GM12878 (cell line): ENCODE measurements at regions not wholly inside any gene's neighbourhood (a gene's known extent, or its start where the extent isn't known, plus 50 kb on each side); places are given as distances from the start of the nearest gene placed in this dataset.

Experiments
- ATAC-seq: fragments of 200-7000 bp; cut with Tn5 transposase; 3 replicates; pipeline ENCODE4 v1.9.1; 2020; ENCODE audit warnings: mild to moderate bottlenecking, moderate library complexity
- BruUV-seq: library from RNA; stranded (reverse); fragments of 400-500 nt; replicated peaks from 2 replicates; lab custom pipeline; 2021; lab: Mats Ljungman, UMichigan
- CTCF ChIA-PET: fragments of 300-600 bp; sonication (Branson Sonifier 250); formaldehyde crosslinking; extraction: SDS; loops from one replicate; lab custom pipeline; 2021; ENCODE audit warnings: inconsistent platforms; lab: Yijun Ruan, JAX
- POLR2A ChIA-PET: fragments of 350-600 bp; formaldehyde crosslinking; extraction: SDS; loops from one replicate; lab custom pipeline; 2021; ENCODE audit warnings: inconsistent platforms; lab: Charles Lee
- RAD21 ChIA-PET: fragments of 300-600 bp; sonication (Branson Sonifier 250); formaldehyde crosslinking; loops from one replicate; lab custom pipeline; 2023; ENCODE audit warnings: antibody characterized with exemption; ENCODE audit not compliant: unreplicated experiment; lab: Charles Lee
- SMC1A ChIA-PET: fragments of 300-600 bp; sonication (Branson Sonifier 250); formaldehyde crosslinking; loops from one replicate; lab custom pipeline; 2023; ENCODE audit not compliant: unreplicated experiment, uncharacterized antibody; lab: Charles Lee
- DNase-seq: peaks from one replicate; pipeline ENCODE4 v3.0.0-alpha.2; 2011; ENCODE audit warnings: low read depth, low spot score
- FAIRE-seq: peaks from 3 replicates; lab custom pipeline; 2011; peaks lifted over from hg19 to GRCh38; lab: Jason Lieb, UNC
- H2AFZ ChIP-seq: 2 replicates; pipeline ENCODE4 v1.6.0; 2011; ENCODE audit warnings: low read depth, low read length, control low read depth; ENCODE audit not compliant: control insufficient read depth
- H3K27ac ChIP-seq: 2 replicates; pipeline ENCODE4 v1.5.1; 2011; ENCODE audit warnings: control low read depth; ENCODE audit not compliant: control insufficient read depth, insufficient read depth
- H3K27me3 ChIP-seq, 2 experiments: replicated peaks in 1 of 2; 2 replicates each; pipeline versions ENCODE4 v1.6.0 to v1.6.1; 2011; ENCODE audit warnings: low read length in 1 of 2; ENCODE audit not compliant: control insufficient read depth in 2 of 2, insufficient read depth in 2 of 2
- H3K36me3 ChIP-seq, 2 experiments: 2 replicates each; pipeline ENCODE4 v1.5.1; 2011; ENCODE audit warnings: low read length in 1 of 2; ENCODE audit not compliant: control insufficient read depth in 2 of 2, insufficient read depth in 2 of 2
- H3K4me1 ChIP-seq: 2 replicates; pipeline ENCODE4 v1.6.1; 2011; ENCODE audit warnings: mild to moderate bottlenecking, low read length, moderate library complexity, mixed read lengths; ENCODE audit not compliant: control insufficient read depth, insufficient read depth
- H3K4me2 ChIP-seq: 2 replicates; pipeline ENCODE4 v1.6.0; 2011; ENCODE audit warnings: control low read depth; ENCODE audit not compliant: control insufficient read depth, insufficient read depth
- H3K4me3 ChIP-seq: fragments of 200-600 bp; sonication (generic); 2 replicates; pipeline ENCODE4 v1.5.1; 2016
- H3K79me2 ChIP-seq: 2 replicates; pipeline ENCODE4 v1.6.0; 2011; ENCODE audit warnings: low read length; ENCODE audit not compliant: control insufficient read depth, insufficient read depth
- H3K9ac ChIP-seq: 2 replicates; pipeline ENCODE4 v1.8.0; 2011; ENCODE audit warnings: low read length, control low read depth, mixed read lengths; ENCODE audit not compliant: control insufficient read depth, insufficient read depth
- H3K9me3 ChIP-seq: replicated peaks from 3 replicates; pipeline ENCODE4 v1.5.1; 2011; ENCODE audit warnings: mild to moderate bottlenecking, low read length; ENCODE audit not compliant: control insufficient read depth, insufficient read depth
- H4K20me1 ChIP-seq: 2 replicates; pipeline ENCODE4 v1.6.0; 2011; ENCODE audit not compliant: control insufficient read depth, insufficient read depth
- CREB1 ChIP-seq: IDR thresholded peaks from 2 replicates; pipeline ENCODE4 v1.6.1; 2012; ENCODE audit warnings: low read depth, mild to moderate bottlenecking, inconsistent platforms
- DPF2 ChIP-seq: fragments of 450-650 bp; IDR thresholded peaks from 2 replicates; pipeline ENCODE4 v1.6.1; 2017; ENCODE audit warnings: mild to moderate bottlenecking
- NFYA ChIP-seq: IDR thresholded peaks from 2 replicates; pipeline ENCODE4 v1.6.1; 2011; ENCODE audit warnings: low read depth, mild to moderate bottlenecking, low read length, improper control_type of control experiment, borderline replicate concordance
- PAX5 ChIP-seq: IDR thresholded peaks from 2 replicates; pipeline ENCODE4 v1.6.1; 2011; ENCODE audit warnings: low read depth, low read length, borderline replicate concordance
- STAT1 ChIP-seq: fragments of 450-650 bp; conservative IDR thresholded peaks from 2 replicates; pipeline ENCODE4 v1.6.1; 2014; ENCODE audit warnings: antibody characterized with exemption, mild to moderate bottlenecking
- ZNF622 ChIP-seq: fragments of 450-650 bp; IDR thresholded peaks from 2 replicates; pipeline ENCODE4 v1.6.1; 2017; ENCODE audit warnings: mild to moderate bottlenecking, inconsistent platforms
- WGBS: methylation state at CpG from one replicate; pipeline ENCODE4 v1.1.6; 2016; ENCODE audit warnings: low lambda C conversion rate; ENCODE audit not compliant: insufficient replicate concordance, insufficient coverage; ENCODE audit errors: missing lambda C conversion rate; 5-methylcytosine and 5-hydroxymethylcytosine counted together
- in situ Hi-C: fragments of 300-500 bp; cut with MboI; formaldehyde crosslinking; loops from 9 replicates; pipeline ENCODE4 v1.14.3; 2018; ENCODE audit warnings: mixed read lengths
- intact Hi-C: fragments of 100-400 bp; cut with micrococcal nuclease; formaldehyde crosslinking; loops from one replicate; pipeline ENCODE4 v1.14.2; 2022; ENCODE audit not compliant: unreplicated experiment
- TF ChIP-seq, protein P1 (sequence below): IDR thresholded peaks from 2 replicates; pipeline ENCODE4 v1.6.1; 2012; ENCODE audit warnings: low read depth, low read length, improper control_type of control experiment
- TF ChIP-seq, protein P2 (sequence below): IDR thresholded peaks from 2 replicates; pipeline ENCODE4 v1.6.1; 2011; ENCODE audit warnings: borderline replicate concordance, low read depth, mild to moderate bottlenecking, moderate library complexity, low read length; ENCODE audit not compliant: insufficient read depth, poor library complexity, severe bottlenecking
- TF ChIP-seq, protein P3 (sequence below): IDR thresholded peaks from 2 replicates; pipeline ENCODE4 v1.6.1; 2011; ENCODE audit warnings: low read depth, low read length, improper control_type of control experiment, borderline replicate concordance

DNA sequence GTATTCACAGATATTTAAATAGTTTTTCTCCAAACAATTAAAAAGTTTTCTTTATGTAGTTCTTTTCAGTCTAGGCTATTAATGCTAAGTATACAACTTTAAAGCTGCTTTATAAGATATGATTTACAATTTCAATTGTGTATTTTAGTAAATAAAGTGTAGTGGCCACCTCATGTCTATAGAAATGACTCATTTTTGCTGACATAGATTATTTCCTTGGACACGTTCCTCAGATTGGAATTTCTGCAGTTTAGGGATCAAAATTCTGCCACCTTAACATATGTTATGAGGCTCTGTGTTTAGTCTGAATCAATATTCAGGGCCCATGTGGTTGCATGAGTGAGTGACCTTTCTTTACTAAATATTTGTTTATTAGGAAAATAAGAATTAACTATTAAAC, 750.2 kb downstream of the IRX1 start:
- Histone ChIP-seq H3K9ac (no peak overlapping the region), H4K20me1 (no peaks in the 10 kb centered on the region), H3K27me3 (no peaks in the 10 kb centered on the region), H2AFZ (no peak overlapping the region), H3K79me2 (no peaks in the 10 kb centered on the region), H3K4me1 (no peaks in the 10 kb centered on the region), H3K9me3 (no peaks in the 10 kb centered on the region), H3K4me3 (no peak overlapping the region), H3K36me3 (no peaks in the 10 kb centered on the region), H3K27ac (no peak overlapping the region), H3K4me2 (no peak overlapping the region)
- TF ChIP-seq DPF2 (no peak), ZNF622 (no peak), PAX5 (no peak)
- ChIA-PET SMC1A (no interaction called here), CTCF (no interaction called here), POLR2A (no interaction called here), RAD21 (no interaction called here)
- in situ Hi-C loops, result no loop called here
- no TSS peak for BruUV-seq
- ATAC-seq (no peak), FAIRE-seq (no peak), DNase-seq (no peak)
- intact Hi-C loops, result no loop called here
- WGBS, result 0% methylated on average over 1 of the region's 1 CpG

DNA sequence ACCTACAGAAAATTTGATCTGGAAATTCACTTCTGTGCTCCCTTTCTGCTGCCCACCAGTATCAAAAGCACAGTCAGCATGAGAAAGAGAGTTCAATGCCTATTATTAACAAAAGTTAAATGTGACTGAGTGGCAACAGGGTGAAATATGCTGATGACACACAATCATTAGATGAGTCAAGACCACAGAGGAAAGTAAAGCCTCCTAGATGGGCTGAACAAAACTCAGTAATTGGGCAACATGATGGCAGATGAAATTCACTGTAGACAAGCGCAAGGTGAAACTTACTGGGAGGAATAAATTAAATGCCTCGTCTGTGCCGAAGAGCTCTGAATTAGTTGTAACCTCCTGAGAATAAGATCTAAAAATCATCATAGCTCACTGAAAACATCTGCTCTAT, 752.8 kb downstream of the IRX1 start:
- BruUV-seq, result no TSS peak
- in situ Hi-C loops (no loop called here), intact Hi-C loops (no loop called here)
- DNase-seq, result no peak
- 45% methylated on average over 3 of the region's 3 CpGs for WGBS
- SMC1A ChIA-PET, result no interaction called here
- Histone ChIP-seq H3K27me3 (no peaks in the 10 kb centered on the region), H3K9me3 (no peaks in the 10 kb centered on the region), H3K36me3 (no peaks in the 10 kb centered on the region), H3K4me2 (no peak overlapping the region), H3K79me2 (no peaks in the 10 kb centered on the region), H3K4me3 (no peak overlapping the region), H3K27ac (no peak overlapping the region), H4K20me1 (no peaks in the 10 kb centered on the region), H2AFZ (no peak overlapping the region), H3K4me1 (no peaks in the 10 kb centered on the region), H3K9ac (no peak overlapping the region)
- ATAC-seq, result no peak
- RAD21 ChIA-PET, result no interaction called here
- POLR2A ChIA-PET, result no interaction called here
- FAIRE-seq, result no peak
- CTCF ChIA-PET, result no interaction called here
- TF ChIP-seq CREB1 (no peak), NFYA (no peak), STAT1 (no peak)
- TF ChIP-seq, protein P1, sequence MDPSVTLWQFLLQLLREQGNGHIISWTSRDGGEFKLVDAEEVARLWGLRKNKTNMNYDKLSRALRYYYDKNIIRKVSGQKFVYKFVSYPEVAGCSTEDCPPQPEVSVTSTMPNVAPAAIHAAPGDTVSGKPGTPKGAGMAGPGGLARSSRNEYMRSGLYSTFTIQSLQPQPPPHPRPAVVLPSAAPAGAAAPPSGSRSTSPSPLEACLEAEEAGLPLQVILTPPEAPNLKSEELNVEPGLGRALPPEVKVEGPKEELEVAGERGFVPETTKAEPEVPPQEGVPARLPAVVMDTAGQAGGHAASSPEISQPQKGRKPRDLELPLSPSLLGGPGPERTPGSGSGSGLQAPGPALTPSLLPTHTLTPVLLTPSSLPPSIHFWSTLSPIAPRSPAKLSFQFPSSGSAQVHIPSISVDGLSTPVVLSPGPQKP, result no peak
- TF ChIP-seq, protein P2, sequence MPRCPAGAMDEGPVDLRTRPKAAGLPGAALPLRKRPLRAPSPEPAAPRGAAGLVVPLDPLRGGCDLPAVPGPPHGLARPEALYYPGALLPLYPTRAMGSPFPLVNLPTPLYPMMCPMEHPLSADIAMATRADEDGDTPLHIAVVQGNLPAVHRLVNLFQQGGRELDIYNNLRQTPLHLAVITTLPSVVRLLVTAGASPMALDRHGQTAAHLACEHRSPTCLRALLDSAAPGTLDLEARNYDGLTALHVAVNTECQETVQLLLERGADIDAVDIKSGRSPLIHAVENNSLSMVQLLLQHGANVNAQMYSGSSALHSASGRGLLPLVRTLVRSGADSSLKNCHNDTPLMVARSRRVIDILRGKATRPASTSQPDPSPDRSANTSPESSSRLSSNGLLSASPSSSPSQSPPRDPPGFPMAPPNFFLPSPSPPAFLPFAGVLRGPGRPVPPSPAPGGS, result no peak
- TF ChIP-seq, protein P3, sequence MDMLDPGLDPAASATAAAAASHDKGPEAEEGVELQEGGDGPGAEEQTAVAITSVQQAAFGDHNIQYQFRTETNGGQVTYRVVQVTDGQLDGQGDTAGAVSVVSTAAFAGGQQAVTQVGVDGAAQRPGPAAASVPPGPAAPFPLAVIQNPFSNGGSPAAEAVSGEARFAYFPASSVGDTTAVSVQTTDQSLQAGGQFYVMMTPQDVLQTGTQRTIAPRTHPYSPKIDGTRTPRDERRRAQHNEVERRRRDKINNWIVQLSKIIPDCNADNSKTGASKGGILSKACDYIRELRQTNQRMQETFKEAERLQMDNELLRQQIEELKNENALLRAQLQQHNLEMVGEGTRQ, result no peak
